GM21737 (cell line): ENCODE measurements at regions not wholly inside any gene's neighbourhood (a gene's known extent, or its start where the extent isn't known, plus 50 kb on each side); places are given as distances from the start of the nearest gene placed in this dataset.

ENCODE experiments used
- ATAC-seq: cut with Tn5 transposase; IDR thresholded peaks from one replicate; pipeline ENCODE4 v1.9.1; 2021; ENCODE audit warnings: mild to moderate bottlenecking, moderate library complexity; ENCODE audit not compliant: unreplicated experiment

- ATAC-seq = no peak
These were observed 396.5 kb downstream of the ANXA1 start for GRCh38 chr9:73548201-73548600.

GRCh38 chr9:73549991-73550390 is 398.3 kb downstream of the ANXA1 start:
- no peak for ATAC-seq

- no peak for ATAC-seq
These were observed 401.6 kb downstream of the ANXA1 start for GRCh38 chr9:73553295-73553694.

- no peak for ATAC-seq
These were observed 406.8 kb downstream of the ANXA1 start for GRCh38 chr9:73558471-73558870.

GRCh38 chr9:73565026-73565425 is 413.4 kb downstream of the ANXA1 start:
- ATAC-seq = no peak

- ATAC-seq = no peak
These were observed 414.3 kb downstream of the ANXA1 start for GRCh38 chr9:73565833-73566465.

- ATAC-seq = no peak
These were observed 415.0 kb downstream of the ANXA1 start for GRCh38 chr9:73566627-73567026.

- ATAC-seq = no peak
These were observed 421.6 kb downstream of the ANXA1 start for GRCh38 chr9:73573235-73573634.

- no peak for ATAC-seq
These were observed 423.7 kb downstream of the ANXA1 start for GRCh38 chr9:73575101-73576060.

- no peak for ATAC-seq
These were observed 426.2 kb downstream of the ANXA1 start for GRCh38 chr9:73577848-73578247.

GRCh38 chr9:73579823-73580222 is 428.2 kb downstream of the ANXA1 start:
- no peak for ATAC-seq

GRCh38 chr9:73583576-73583975 is 431.9 kb downstream of the ANXA1 start:
- ATAC-seq = no peak

- no peak for ATAC-seq
These were observed 443.4 kb downstream of the ANXA1 start for GRCh38 chr9:73595036-73595545.

- ATAC-seq = no peak
These were observed 444.7 kb downstream of the ANXA1 start for GRCh38 chr9:73596321-73596720.

GRCh38 chr9:73597039-73597438 is 445.4 kb downstream of the ANXA1 start:
- ATAC-seq = no peak

GRCh38 chr9:73597771-73598170 is 446.1 kb downstream of the ANXA1 start:
- ATAC-seq = no peak

GRCh38 chr9:73609381-73609780 is 457.7 kb downstream of the ANXA1 start:
- no peak for ATAC-seq

GRCh38 chr9:73611032-73611431 is 459.4 kb downstream of the ANXA1 start:
- no peak for ATAC-seq

GRCh38 chr9:73613092-73613701 is 461.5 kb downstream of the ANXA1 start:
- ATAC-seq = no peak

- ATAC-seq = no peak
These were observed 463.9 kb downstream of the ANXA1 start for GRCh38 chr9:73615557-73615956.

- ATAC-seq = no peak
These were observed 465.9 kb downstream of the ANXA1 start for GRCh38 chr9:73617586-73617985.

GRCh38 chr9:73640971-73641370 is 489.3 kb downstream of the ANXA1 start:
- ATAC-seq = no peak
